H1 (cell line): ENCODE measurements at regions not wholly inside any gene's neighbourhood (a gene's known extent, or its start where the extent isn't known, plus 50 kb on each side); places are given as distances from the start of the nearest gene placed in this dataset.

ENCODE experiments used
- CTCF ChIA-PET: fragments of 300-600 bp; sonication (Branson Sonifier 250); formaldehyde crosslinking; loops from one replicate; lab custom pipeline; 2021; ENCODE audit not compliant: partially characterized antibody; lab: Charles Lee
- POLR2A ChIA-PET: fragments of 300-600 bp; sonication (Branson Sonifier 250); formaldehyde crosslinking; loops from one replicate; lab custom pipeline; 2021; ENCODE audit warnings: inconsistent platforms; ENCODE audit not compliant: partially characterized antibody; lab: Charles Lee
- DNase-seq, 2 experiments: peaks; one replicate each; pipeline versions ENCODE4 v3.0.0 to v3.0.0-alpha.2; 2010 to 2022; ENCODE audit warnings: low spot score in 2 of 2, low read depth in 1 of 2, mixed read lengths in 1 of 2
- FAIRE-seq: peaks from 2 replicates; lab custom pipeline; 2011; peaks lifted over from hg19 to GRCh38; lab: Jason Lieb, UNC
- H2AFZ ChIP-seq: 2 replicates; pipeline ENCODE4 v1.8.1; 2012; ENCODE audit warnings: low read length, inconsistent platforms
- H2AK5ac ChIP-seq: 2 replicates; pipeline ENCODE4 v1.6.1; 2013; ENCODE audit warnings: low read depth, low read length
- H2BK120ac ChIP-seq: replicated peaks from 2 replicates; pipeline ENCODE3; 2013; ENCODE audit warnings: low read depth, low read length, inconsistent platforms
- H2BK12ac ChIP-seq: 2 replicates; pipeline ENCODE4 v1.6.1; 2013; ENCODE audit warnings: low read depth, low read length
- H2BK15ac ChIP-seq: 2 replicates; pipeline ENCODE4 v1.6.1; 2013; ENCODE audit warnings: low read length
- H2BK20ac ChIP-seq: 2 replicates; pipeline ENCODE4 v1.6.1; 2013; ENCODE audit warnings: low read length
- H2BK5ac ChIP-seq: 2 replicates; pipeline ENCODE4 v1.6.1; 2013; ENCODE audit warnings: low read depth, low read length
- H3K14ac ChIP-seq: 2 replicates; pipeline ENCODE4 v1.6.1; 2013; ENCODE audit warnings: inconsistent platforms; ENCODE audit not compliant: insufficient read length
- H3K18ac ChIP-seq: 2 replicates; pipeline ENCODE4 v1.6.1; 2013; ENCODE audit warnings: low read length; ENCODE audit errors: extremely low read depth
- H3K23ac ChIP-seq: 2 replicates; pipeline ENCODE4 v1.6.1; 2013; ENCODE audit warnings: inconsistent platforms; ENCODE audit not compliant: insufficient read length
- H3K23me2 ChIP-seq: 2 replicates; pipeline ENCODE4 v1.6.1; 2013; ENCODE audit warnings: low read depth, low read length
- H3K27ac ChIP-seq: 2 replicates; pipeline ENCODE4 v1.6.1; 2011; ENCODE audit warnings: low read depth, low read length, inconsistent platforms
- H3K27me3 ChIP-seq, 4 experiments: replicated peaks in 1 of 4; 1 replicate in 1 of 4; 2 replicates in 3 of 4; pipeline versions ENCODE4 v1.6.1 to v1.8.1; 2011 to 2013; ENCODE audit warnings: low read length in 3 of 4, mild to moderate bottlenecking in 3 of 4, inconsistent platforms in 2 of 4, mixed read lengths in 2 of 4, moderate library complexity in 1 of 4; ENCODE audit not compliant: control insufficient read depth in 3 of 4, insufficient read depth in 3 of 4; ENCODE audit errors: extremely low read depth in 1 of 4
- H3K36me3 ChIP-seq, 4 experiments: 2 replicates each; pipeline versions ENCODE4 v1.6.1 to v1.8.1; 2011 to 2013; ENCODE audit warnings: mild to moderate bottlenecking in 4 of 4, low read length in 3 of 4, moderate library complexity in 2 of 4, control low read depth in 1 of 4, inconsistent platforms in 1 of 4; ENCODE audit not compliant: insufficient read depth in 4 of 4, control insufficient read depth in 2 of 4
- H3K4ac ChIP-seq: replicated peaks from 2 replicates; pipeline ENCODE3; 2013; ENCODE audit warnings: low read length, low read depth, mixed read lengths, inconsistent platforms; ENCODE audit not compliant: insufficient read length
- H3K4me1 ChIP-seq, 4 experiments: replicated peaks in 1 of 4; 1 replicate in 1 of 4; 2 replicates in 3 of 4; pipeline versions ENCODE4 v1.6.1 to v1.8.1; 2011 to 2013; ENCODE audit warnings: low read length in 3 of 4, inconsistent platforms in 2 of 4, mixed read lengths in 1 of 4; ENCODE audit not compliant: insufficient read depth in 4 of 4, control insufficient read depth in 3 of 4
- H3K4me2 ChIP-seq, 2 experiments: 2 replicates each; pipeline versions ENCODE4 v1.6.1 to v1.8.1; 2011 to 2013; ENCODE audit warnings: low read depth in 2 of 2, low read length in 2 of 2, control low read depth in 1 of 2, inconsistent platforms in 1 of 2, mild to moderate bottlenecking in 1 of 2; ENCODE audit not compliant: insufficient read depth in 1 of 2
- H3K4me3 ChIP-seq, 4 experiments: fragments of 200-600, 300-600 bp in 1 of 4; sonication (generic), shearing (Covaris generic), sonication (Bioruptor Twin) in 1 of 4; 2 replicates each; pipeline versions ENCODE4 v1.5.1 to v1.8.1; 2011 to 2016; ENCODE audit warnings: low read length in 4 of 4, low read depth in 3 of 4, control low read depth in 2 of 4, inconsistent platforms in 2 of 4, mild to moderate bottlenecking in 2 of 4, mixed read lengths in 1 of 4, moderate library complexity in 1 of 4; ENCODE audit not compliant: insufficient read depth in 2 of 4; ENCODE audit errors: extremely low read depth in 1 of 4
- H3K56ac ChIP-seq: replicated peaks from 2 replicates; pipeline ENCODE3; 2013; ENCODE audit warnings: low read depth, mild to moderate bottlenecking, mixed read lengths, low read length, inconsistent platforms; ENCODE audit not compliant: insufficient read length
- H3K79me1 ChIP-seq: 2 replicates; pipeline ENCODE4 v1.6.1; 2013; ENCODE audit warnings: low read depth, low read length, control low read depth
- H3K79me2 ChIP-seq, 2 experiments: 2 replicates each; pipeline versions ENCODE4 v1.6.1 to v1.8.1; 2012 to 2013; ENCODE audit warnings: low read length in 2 of 2, mild to moderate bottlenecking in 2 of 2, inconsistent platforms in 1 of 2; ENCODE audit not compliant: insufficient read depth in 2 of 2, control insufficient read depth in 1 of 2
- H3K9ac ChIP-seq, 4 experiments: replicated peaks in 1 of 4; 1 replicate in 1 of 4; 2 replicates in 3 of 4; pipeline versions ENCODE4 v1.6.1 to v1.8.1; 2011 to 2013; ENCODE audit warnings: low read depth in 3 of 4, low read length in 3 of 4, control low read depth in 2 of 4, mild to moderate bottlenecking in 2 of 4, moderate library complexity in 2 of 4, inconsistent platforms in 1 of 4; ENCODE audit errors: extremely low read depth in 1 of 4
- H3K9me3 ChIP-seq, 2 experiments: 2 replicates each; pipeline versions ENCODE4 v1.6.1 to v1.8.1; 2012 to 2013; ENCODE audit warnings: mild to moderate bottlenecking in 2 of 2, moderate library complexity in 2 of 2, control low read depth in 1 of 2, inconsistent platforms in 1 of 2, low read depth in 1 of 2, low read length in 1 of 2, mixed read lengths in 1 of 2; ENCODE audit not compliant: insufficient read depth in 2 of 2
- H4K20me1 ChIP-seq, 2 experiments: replicated peaks in 1 of 2; 2 replicates each; pipeline versions ENCODE3 to v1.8.1; 2011 to 2013; ENCODE audit warnings: inconsistent platforms in 2 of 2, low read length in 2 of 2, mild to moderate bottlenecking in 1 of 2; ENCODE audit not compliant: insufficient read depth in 2 of 2, control insufficient read depth in 1 of 2
- H4K5ac ChIP-seq: 2 replicates; pipeline ENCODE4 v1.6.1; 2013; ENCODE audit warnings: low read length, low read depth, mixed read lengths, inconsistent platforms; ENCODE audit not compliant: insufficient read length
- H4K8ac ChIP-seq: 2 replicates; pipeline ENCODE4 v1.8.0; 2013; ENCODE audit warnings: mild to moderate bottlenecking, moderate library complexity, low read length, inconsistent platforms; ENCODE audit not compliant: insufficient read depth; ENCODE audit errors: extremely low read depth
- H4K91ac ChIP-seq: replicated peaks from 2 replicates; pipeline ENCODE3; 2013; ENCODE audit warnings: low read length, mixed read lengths, inconsistent platforms; ENCODE audit not compliant: insufficient read length
- RFX5 ChIP-seq: IDR thresholded peaks from 2 replicates; pipeline ENCODE4 v1.6.1; 2011; ENCODE audit warnings: low read depth, low read length, improper control_type of control experiment, borderline replicate concordance
- RNF2 ChIP-seq: fragments of 200-900, 300-1000 bp; sonication (generic); IDR thresholded peaks from 2 replicates; pipeline ENCODE4 v1.7.1; 2016; ENCODE audit warnings: borderline replicate concordance, low read depth, mild to moderate bottlenecking, antibody characterized with exemption, low read length; ENCODE audit not compliant: poor library complexity, severe bottlenecking; ENCODE audit errors: missing control alignments
- TAF7 ChIP-seq: optimal IDR thresholded peaks from 2 replicates; pipeline ENCODE3; 2011; ENCODE audit warnings: low read depth, mild to moderate bottlenecking, inconsistent platforms, low read length, moderate library complexity, borderline replicate concordance
- WGBS, 2 experiments: shearing (Covaris generic) in 1 of 2; methylation state at CpG; one replicate each; pipeline versions ENCODE4 v1.1.6 to v1.1.7; 2013 to 2015; ENCODE audit warnings: low lambda C conversion rate in 2 of 2, mixed read lengths in 2 of 2, inconsistent platforms in 1 of 2, low coverage in 1 of 2, missing lambda C conversion rate in 1 of 2; ENCODE audit not compliant: insufficient replicate concordance in 2 of 2, insufficient coverage in 1 of 2, insufficient read length in 1 of 2; ENCODE audit errors: extremely low coverage in 1 of 2, missing lambda C conversion rate in 1 of 2; 5-methylcytosine and 5-hydroxymethylcytosine counted together
- TF ChIP-seq, protein P1 (sequence below): IDR thresholded peaks from 2 replicates; pipeline ENCODE4 v1.6.1; 2011; ENCODE audit warnings: low read depth, mild to moderate bottlenecking, low read length; ENCODE audit not compliant: insufficient read depth

GRCh38 chr11:96622026-96622634, 232.3 kb downstream of the JRKL start:
- no peak for FAIRE-seq

More at GRCh38 chr11:96622026-96622634, 232.3 kb downstream of the JRKL start:
- TF ChIP-seq, protein P1, sequence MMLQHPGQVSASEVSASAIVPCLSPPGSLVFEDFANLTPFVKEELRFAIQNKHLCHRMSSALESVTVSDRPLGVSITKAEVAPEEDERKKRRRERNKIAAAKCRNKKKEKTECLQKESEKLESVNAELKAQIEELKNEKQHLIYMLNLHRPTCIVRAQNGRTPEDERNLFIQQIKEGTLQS: no peak
- no peak for TF ChIP-seq RNF2
- no peak for TF ChIP-seq RFX5
- TF ChIP-seq TAF7: no peak
- TF ChIP-seq, all 59 proteins: peak for 0
- Histone ChIP-seq H4K8ac (no peak overlapping the region), H4K5ac (no peak overlapping the region), H3K27ac (no peak overlapping the region), H2BK5ac (no peak overlapping the region), H2BK20ac (no peak overlapping the region), H3K23me2 (no peaks in the 10 kb centered on the region; the same call in 1 of the 2 replicates), H3K23ac (no peak overlapping the region), H2BK120ac (no peak overlapping the region), H3K4me2 (no peak overlapping the region), H3K79me2 (no peaks in the 10 kb centered on the region), H2AFZ (no peak overlapping the region), H3K27me3 (no peaks in the 10 kb centered on the region), H2BK12ac (no peak overlapping the region), H3K9me3 (peaks cover 7 to 10% of the 10 kb centered on the region in 2 experiments; a peak in 2 of 4 replicates), H3K4ac (no peak overlapping the region), H4K91ac (no peak overlapping the region), H3K4me1 (no peaks in the 10 kb centered on the region), H3K36me3 (no peaks in the 10 kb centered on the region), H4K20me1 (no peaks in the 10 kb centered on the region), H3K4me3 (no peak overlapping the region), H3K56ac (no peak overlapping the region), H3K14ac (no peak overlapping the region), H3K79me1 (no peaks in the 10 kb centered on the region), H3K18ac (no peak overlapping the region), H2BK15ac (no peak overlapping the region), H2AK5ac (no peak overlapping the region), H3K9ac (no peak overlapping the region)
- POLR2A ChIA-PET: no interaction called here
- 93% methylated on average over 6 of the region's 6 CpGs; no CpG with 5 or more reads in 1 of the 2 experiments for WGBS, 2 experiments
- DNase-seq: no peak
- CTCF ChIA-PET: no interaction called here
